ENCODE measurements at regions not wholly inside any gene's neighbourhood (a gene's known extent, or its start where the extent isn't known, plus 50 kb on each side); places are given as distances from the start of the nearest gene placed in this dataset.

DNA sequence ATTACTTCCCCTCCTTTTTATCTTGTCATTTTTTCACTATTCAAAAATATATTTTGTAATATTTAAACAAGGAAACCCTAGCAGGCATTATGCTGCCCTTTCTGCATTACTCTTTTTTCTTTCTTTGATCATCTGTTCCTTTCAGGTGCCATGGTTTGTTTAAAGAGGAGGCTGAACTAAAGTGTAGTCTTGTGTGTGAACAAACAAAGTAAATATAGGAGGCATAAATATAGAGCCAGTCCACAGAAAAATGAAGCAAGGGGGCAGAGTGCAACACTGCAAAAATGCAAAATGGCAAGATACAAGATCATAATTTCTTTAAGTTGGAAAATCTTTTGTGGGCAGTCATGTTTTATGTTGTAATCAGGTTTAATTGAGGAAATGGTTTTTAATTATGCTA lies 947.3 kb upstream of the COX7C start:
- DNase-seq: no peak

DNA sequence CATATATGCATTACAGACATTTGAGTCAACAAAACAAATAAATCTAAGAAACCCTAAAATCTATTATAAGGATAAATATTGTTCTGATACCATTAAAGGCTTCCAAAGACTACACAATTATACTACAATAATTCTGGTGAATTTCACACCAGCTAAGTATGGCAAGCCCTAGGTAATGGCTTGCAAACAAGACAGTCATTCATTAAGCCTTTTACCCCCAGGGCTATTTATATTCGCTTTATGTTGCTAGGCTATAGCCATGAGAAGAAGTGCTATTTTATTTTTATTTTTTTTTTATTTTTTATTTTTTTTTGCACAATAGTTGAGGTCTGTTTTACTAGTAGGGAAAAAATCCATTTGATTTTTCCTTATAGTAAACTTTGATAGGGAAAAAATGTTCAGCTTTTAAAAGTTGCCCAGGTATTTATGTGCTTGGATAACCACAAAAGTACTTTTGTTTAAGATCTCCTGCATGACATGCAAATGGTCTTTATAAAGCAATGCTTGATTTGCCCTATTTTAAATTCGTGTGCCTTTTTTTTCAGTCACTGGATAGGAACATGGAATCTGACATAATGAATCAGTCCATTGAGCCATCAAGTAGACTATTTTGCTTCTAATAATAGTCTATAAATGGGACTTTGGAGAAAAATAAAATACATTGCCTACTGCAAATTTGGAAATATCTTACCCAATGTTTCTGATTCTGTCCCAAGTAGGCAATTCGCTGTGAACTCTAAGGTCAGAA lies 946.3 kb upstream of the COX7C start:
- DNase-seq: no peak

DNA sequence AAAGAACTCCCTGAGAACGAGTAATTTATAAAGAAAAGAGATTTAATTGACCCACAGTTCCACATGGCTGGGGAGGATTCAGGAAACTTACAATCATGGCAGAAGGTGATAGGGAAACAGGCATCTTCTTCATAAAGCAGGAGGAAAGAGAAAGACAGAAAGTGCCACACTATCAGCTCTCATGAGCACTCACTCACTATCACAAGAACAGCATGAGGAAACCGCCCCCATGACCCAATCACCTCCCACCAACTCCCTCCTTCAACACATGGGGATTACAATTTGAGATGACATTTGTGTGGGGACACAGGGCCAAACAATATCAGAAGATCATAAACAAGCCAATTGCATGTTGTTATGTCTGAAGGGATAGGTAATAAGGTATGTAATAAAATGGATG lies 935.9 kb upstream of the COX7C start:
- DNase-seq: no peak

DNA sequence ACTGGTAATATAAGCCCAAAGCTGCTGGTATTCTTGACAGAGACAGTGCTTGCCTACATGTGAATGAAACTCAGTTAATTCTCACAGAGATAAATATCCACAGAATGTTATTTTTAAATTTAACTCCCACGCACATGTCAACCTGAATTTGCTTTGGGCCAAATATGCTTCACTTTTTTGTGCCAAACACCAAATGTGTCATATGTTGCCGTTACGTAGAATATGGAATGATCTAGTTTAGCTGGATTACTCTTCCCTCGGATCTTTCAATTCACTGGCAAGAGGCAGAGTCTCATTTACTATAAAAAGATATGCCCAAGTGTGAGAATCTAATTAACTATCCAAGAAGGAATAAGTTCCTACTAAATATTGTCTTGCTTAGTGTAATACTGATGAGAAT lies 933.4 kb upstream of the COX7C start:
- DNase-seq: no peak

DNA sequence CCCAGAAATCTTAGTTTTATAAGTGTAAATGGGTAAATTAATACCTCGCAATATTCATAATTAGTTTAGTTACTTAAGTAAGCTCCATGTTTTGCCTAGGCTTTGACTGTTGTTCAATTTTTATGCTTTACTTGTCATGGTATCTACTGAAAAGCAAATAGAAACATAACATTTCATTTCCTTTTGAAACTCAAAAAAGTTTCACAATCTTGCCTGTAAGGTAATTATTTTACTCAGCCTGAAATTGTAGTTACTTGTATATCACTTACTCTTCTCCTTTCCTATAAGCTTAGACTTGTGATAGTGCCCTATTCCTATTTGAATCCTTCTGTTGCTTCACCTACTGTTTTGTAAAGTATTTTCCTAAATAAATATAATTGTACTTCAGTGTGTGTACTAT lies 914.4 kb upstream of the COX7C start:
- DNase-seq: no peak

DNA sequence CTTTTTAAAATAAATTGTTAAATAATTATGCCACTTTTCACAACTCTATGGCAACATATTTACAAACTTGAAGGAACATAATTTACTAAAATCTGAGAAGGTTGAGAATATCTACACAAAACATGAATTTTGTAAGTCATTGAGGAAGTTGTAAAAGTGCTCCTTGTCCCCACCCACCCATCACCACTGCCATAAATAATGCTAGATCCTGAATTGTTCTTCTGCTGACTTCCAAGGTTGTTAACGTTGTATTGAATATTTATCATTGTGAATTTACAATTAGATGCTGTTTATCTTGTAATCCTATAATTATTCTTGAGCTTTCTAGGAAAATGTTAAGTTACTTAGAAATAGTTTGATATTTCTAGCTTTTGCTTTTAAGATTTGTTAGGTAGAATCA lies 908.0 kb upstream of the COX7C start:
- DNase-seq: no peak

DNA sequence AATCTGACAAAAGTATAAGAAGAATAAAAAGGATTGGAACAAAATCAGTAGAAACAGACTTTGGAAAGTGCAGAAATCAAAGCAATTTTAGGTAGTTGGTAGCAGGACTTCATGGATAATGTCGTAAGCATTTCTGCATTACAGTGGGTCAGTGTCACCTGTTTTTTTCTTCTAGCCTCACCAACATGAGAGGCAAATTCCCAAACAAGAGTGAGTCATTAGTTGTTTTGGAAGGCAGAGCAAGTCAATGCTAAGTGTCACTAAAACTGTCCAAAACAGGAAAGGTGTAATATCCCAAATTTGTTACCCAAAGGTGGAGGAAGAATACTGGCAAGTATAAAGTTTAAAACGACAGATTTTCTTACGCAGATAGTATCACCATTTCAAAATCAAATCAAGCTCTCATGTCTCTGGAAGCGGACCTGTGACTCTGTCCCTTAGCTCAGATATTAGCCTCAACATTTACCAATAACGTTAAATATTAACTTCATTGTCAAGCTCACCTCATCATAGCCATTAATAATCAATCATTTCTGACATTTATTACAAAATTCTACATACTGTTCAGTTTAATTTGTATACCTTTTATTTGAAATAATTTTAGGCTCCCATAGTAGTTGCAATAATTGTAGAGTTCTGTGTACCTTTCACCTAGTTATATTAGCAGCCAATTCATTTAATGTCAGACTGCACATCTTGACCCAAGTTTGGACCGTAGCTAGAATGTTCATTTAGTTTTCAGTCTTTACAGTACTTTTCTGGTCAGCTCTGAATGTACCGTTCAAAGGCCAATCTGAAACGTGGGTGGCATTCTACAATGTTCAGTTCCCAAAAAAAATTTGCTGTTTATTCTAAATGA lies 901.2 kb upstream of the COX7C start:
- DNase-seq: no peak

DNA sequence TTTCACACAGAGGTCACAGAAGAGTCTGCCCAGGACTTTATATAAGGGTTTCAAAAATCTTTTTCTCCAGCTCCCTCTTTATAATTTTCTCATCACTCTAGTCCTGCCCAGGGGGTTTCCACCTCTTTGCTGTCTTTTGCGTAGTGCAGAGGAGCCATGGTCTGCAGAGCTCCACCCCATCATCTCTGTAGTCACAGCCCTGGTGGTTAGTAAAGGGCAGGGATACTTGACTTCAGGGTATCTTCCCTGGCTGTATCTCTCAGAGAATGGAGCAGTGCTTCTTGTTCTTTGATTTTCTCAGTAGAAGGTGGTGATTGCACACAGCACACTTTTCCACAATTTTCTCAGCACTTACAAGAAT lies 900.6 kb upstream of the COX7C start:
- no peak for DNase-seq

DNA sequence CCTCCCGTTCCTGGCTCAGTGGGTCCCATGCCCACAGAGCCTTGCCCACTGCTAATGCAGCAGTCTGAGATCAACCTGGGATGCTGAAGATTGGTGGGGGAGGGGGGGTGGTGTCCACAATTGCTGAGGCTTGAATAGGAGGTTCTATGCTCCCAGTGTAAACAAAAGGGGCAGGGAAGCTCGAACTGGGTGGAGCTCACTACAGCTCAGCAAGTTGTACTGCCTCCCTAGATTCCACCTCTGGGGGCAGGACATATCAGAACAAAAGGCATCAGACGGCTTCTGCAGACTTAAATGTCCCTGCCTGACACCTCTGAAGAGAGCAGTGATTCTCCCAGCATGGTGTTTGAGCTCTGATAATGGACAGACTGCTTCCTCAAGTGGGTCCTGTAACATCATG lies 885.6 kb upstream of the COX7C start:
- no peak for DNase-seq

DNA sequence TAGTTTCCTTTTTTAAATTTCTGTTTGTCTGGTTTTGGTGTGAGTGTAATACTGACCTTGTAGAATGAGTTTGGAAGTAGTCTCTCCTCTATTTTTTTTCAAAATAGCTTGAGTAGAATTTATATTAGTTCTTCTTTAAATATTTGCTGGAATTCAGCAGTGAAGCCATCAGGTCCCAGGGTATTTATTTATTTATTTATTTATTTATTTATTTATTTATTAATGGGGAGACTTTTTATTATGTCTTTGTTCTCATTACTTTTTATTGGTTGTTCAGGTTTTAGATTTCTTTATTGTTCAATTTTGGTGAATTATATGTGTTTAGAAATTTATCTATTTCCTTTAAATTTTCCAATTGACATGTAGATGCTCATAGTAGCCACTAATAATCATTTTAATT lies 875.8 kb upstream of the COX7C start:
- DNase-seq: no peak

DNA sequence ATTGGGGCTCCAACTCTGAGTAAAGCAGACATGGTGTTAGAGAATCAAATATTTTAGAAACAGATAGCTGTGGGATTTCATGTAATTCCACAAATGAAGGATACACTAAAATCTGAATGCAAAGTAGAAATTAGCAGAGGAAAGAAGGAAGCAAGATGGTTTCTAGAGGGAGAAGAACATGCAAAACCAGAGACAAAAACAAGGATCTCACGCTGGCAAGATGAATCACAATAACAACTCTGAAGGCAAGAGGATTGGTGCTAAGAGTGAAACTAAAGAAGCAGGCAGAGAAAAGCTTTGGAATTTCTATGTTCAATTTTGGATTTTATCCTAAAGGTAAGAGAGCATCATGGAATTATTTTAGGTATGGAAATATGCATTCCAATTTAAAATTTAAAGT lies 857.2 kb upstream of the COX7C start:
- DNase-seq: no peak

DNA sequence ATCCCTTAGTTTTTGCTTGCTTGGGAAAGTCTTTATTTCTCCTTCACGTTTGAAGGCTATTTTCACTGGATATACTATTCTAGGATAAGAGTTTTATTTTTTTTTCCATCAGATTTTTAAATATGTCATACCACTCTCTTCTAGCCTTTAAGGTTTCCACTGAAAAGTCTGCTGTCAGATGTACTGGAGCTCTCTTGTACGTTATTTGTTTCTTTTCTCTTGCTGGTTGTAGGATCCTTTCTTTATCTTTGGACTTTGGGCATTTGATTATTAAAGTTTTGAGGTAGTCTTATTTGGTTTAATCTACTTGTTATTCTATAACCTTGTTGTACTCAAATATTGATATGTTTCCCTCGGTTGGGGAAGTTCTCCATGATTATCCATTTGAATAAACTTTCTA lies 848.4 kb upstream of the COX7C start:
- no peak for DNase-seq

DNA sequence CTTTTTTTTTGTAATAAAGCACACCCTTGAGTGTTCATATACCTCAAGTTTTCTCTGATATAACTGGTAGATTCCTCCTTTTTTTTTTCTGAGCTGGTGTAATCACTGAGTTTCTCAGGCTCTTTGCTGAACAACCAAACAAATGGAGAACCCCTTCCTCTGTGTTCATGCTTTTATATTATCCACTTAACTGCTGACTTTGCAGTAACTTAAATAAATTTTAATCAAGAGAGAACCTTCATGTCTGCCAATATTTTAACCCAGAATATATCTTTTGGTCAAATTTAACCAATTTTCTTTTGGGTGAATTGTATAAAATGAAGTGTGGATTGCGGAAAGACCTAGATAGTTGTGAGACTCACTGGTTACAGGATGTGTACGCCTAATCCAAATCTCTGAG lies 833.0 kb upstream of the COX7C start:
- DNase-seq: no peak

DNA sequence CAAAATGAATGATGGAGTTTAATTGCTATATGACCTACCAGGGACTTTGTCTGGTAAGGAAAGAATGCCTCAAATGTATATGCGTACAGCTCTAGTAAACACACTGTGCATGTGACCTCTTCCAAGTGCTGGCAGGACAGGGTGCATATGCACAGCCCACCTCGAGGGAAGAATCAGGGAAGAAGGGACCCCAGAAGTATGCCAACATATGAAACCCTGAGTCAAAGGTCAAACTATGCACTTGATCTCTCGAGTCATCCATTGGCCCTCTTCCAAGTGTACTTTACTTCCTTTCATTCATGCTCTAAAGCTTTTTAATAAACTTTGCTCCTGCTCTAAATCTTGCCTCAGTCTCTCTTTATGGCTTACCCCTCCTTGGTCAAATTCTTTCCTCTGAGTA lies 804.6 kb upstream of the COX7C start:
- DNase-seq: no peak

DNA sequence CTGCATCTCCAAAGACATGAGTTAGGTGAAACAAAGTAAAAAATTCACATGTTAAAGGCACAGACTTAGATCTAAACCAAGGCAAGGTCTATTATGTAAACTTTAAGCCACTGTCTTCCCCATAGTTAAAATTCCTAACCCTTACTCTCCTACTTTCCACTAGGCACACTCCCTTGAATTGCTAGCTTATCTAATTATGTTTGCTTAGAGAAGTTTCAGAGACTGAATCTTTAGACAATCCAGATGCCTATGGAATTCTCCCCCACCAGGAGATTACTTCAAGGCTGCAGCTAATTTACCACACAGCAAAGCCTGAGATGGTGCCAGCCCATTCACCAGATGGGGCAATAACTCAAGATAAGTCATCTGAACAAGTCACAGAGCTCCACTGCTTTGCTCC lies 803.1 kb upstream of the COX7C start:
- DNase-seq: no peak

DNA sequence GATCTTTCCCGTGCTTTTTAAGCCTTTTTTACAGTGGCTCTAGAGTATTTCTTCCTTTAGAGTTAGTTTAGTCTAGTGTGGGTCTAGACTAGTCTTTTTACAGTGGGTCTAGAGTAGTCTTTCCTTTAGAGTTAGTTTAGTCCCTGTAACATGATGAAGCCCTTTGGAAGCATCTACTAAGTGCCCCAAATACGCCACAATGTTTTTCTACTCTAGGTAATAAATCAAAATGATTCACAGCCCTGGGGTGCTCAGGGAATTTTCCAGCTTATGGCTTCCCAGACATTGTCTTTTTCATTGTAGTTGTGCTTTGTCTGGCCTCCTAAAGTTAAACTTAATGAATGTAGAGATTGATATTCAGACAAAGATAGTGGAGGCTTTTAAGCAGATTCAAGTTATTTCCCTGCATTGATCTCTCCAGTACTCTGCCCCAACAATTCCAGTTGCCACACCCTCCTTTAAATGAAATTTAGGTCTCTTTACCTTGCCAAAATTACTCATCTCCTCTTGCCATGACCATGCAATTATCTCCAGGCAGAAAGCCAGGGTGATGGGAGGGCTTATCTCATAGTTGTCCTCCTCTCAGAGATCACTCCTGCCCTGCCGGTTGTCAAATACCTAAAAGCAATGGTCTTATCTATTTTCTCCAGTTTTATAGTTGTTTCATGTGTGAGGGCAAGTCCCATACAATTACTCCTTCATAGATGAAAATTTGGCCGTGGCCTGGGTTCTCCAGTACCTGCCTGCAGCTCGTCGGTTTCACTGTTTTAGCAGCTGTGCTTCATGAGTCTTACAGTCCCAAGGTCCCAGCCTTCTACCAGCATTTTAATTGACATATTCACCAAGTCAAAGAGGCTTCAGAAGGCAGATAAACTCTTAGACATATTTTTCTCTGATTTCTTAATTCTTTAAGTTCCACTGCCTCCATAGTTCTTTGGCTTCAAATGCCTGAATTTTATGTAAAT lies 794.0 kb upstream of the COX7C start:
- DNase-seq: no peak

DNA sequence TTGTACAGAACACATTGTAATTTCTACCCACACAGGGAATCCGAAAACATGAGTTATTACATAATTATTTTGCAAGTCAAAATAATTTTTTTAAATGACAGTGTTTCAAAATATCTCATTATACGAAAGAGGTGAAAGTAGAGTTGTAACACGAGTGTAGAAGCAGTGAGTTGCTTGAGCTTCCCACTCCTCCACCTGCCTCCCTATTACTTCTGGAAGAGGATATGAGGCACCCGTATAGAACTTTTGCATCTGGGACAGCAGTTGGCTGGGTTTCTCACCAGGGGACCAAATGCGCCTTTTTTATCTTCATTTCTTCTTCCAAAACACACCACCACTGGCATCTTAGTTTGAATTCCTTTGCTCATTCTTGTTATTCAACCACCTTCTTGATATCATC lies 779.0 kb upstream of the COX7C start:
- DNase-seq: no peak

DNA sequence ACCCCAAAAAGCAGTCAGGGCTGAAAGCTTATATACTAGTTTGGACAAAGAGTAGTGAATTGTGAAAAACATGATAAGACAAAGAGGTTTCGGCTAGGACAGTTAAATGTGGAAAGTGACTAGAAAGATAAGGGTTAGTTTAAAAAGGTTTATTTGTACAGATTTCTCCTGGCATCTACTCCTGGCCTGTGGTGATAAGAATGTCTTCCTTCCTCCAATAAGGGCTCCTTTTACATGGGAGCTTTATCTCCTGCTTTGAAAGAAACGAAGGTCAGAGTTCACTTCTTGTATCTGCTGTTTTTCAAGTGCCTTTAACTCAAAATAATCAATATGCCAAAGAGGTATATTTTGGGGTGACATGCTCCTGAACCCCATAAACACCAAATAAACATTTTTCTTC lies 776.1 kb upstream of the COX7C start:
- no peak for DNase-seq

DNA sequence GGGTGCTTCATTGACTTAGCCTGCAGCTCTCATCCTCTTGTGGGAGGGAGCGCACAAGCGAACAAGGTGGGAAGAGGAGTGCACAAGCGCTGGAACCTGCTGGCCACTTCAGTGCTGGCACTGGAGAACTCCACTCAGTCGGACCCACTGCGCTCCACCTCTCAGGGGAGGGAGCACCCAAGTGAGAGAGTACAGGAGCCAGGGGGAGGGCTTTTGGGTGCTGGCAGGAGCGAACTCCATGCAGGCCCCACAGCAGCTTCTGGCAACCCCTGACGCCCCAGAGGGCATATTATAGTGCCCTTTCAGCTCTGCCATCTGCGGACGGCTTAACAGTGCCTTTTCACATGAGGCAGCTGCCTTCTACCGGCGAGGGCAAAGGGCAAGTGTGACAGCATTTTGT lies 774.2 kb upstream of the COX7C start:
- DNase-seq: no peak

DNA sequence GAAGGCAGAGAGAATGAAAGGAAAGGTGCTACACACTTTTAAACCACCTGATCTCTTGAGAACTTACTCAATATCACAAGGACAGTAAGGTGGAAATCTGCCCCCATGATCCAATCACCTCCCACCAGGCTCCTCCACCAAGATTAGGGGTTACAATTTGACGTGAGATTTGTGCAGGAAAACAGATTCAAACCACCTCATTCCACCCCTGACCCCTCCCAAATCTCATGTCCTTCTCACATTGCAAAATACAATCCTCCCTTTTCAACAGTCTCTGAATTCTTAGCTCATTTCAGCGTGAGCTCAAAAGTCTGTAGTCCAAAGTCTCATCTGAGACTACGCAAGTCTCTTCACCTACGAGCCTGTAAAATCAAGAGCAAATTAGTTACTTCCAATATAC lies 768.3 kb upstream of the COX7C start:
- no peak for DNase-seq

DNA sequence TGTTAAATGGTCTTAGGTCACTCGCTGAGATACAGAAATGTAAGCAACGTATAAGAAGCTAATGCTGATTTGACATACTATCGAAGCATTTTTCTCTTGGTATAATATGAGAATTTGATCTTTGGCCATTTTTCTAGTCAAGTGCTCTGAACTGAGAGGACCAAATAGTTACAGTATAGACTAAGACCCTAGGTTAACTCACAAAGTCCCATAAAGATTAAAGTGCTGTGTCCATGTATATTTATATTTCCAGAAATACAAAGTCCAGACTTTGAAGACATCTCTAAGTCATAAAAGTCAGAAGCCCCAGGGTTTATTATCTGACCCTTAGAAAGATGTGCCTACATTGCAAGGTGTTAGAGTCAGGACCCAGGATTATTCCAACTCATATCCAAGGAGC lies 752.4 kb upstream of the COX7C start:
- no peak for DNase-seq

DNA sequence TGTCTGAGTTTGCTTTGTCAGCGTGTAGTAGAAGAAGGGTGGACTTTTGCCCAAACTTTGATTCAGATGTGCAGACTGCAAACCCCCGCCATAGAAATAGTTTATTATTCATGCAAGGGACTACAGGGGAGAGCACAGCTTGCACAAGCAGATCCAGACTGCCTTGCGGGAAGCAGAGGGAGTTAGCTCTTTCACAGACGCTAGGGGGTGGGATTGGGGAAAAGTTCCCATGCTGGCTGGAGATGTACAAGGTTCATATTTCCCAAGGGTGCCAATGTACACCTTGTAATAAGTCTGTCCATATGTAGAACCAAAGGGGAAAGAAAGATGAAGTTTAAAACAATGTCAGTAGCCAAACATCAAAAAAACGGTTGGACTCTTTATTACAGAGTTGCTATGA lies 749.7 kb upstream of the COX7C start:
- DNase-seq: no peak

DNA sequence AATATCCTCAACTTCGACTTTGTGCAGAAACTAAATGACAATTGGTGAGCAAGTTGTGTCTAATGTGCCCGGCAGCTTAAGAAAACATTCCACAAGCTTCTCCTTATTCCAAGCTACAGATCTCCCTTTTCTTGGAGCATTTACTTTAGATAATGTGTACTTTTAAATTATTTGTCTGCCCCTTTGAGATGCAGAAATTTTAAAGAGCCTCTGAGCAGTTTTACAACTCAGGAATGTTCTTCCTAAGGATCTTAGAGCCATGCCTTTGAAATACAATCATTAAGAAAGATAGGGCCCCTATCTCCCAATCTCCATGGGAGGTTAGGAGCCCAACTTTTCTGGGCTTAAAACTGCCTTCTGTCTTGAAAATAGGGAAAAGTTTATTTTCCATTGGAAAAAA lies 723.7 kb upstream of the COX7C start:
- no peak for DNase-seq

DNA sequence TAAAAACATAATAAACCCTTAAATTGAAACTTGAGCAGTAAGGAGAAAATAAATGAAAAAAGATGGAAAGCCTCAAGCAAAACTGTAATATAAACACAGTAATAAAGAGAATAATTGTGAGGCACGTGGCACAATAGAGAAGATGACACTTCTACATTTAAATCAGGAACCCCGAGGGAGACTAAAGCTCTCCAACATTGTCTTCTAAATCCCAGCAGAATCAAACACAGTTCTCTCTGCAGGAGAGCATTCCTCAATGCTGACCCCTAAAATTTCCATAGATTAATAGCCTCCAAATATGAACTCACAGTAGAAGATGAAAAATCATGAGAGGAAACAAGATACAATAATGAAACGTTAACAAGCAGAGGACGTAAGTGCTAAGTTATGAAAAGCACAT lies 721.2 kb upstream of the COX7C start:
- no peak for DNase-seq

Data from CD4-positive, alpha-beta T cell treated with Interferon alpha-2 for 1 hour (primary cell).